ENCODE measurements at regions not wholly inside any gene's neighbourhood (a gene's known extent, or its start where the extent isn't known, plus 50 kb on each side); places are given as distances from the start of the nearest gene placed in this dataset.
"Not testable (repeated sequence)": the region's sequence is repeated elsewhere in the genome, so short reads cannot be mapped to it uniquely, and the experiment has no call there.

- Histone ChIP-seq H3K9me2 (replicated peaks; ENCODE audit: insufficient read depth) (no peaks in the 10 kb centered on the region), H3K79me2 (no peaks in the 10 kb centered on the region), H3K36me3 (replicated peaks; ENCODE audit: insufficient read depth, low read depth) (no peaks in the 10 kb centered on the region), H3K9me3 (ENCODE audit: low read depth) (no peaks in the 10 kb centered on the region), H3K4me1 (ENCODE audit: insufficient read depth) (no peaks in the 10 kb centered on the region), H3K27me3 (no peaks in the 10 kb centered on the region), H3K4me2 (no peak overlapping the region), H4K20me1 (ENCODE audit: insufficient read depth, poor library complexity, severe bottlenecking) (no peaks in the 10 kb centered on the region), H2AFZ (no peak overlapping the region), H3K4me3 (no peak overlapping the region), H3K27ac (no peak overlapping the region)
- DNase-seq (ENCODE audit: low spot score), result no peak
- TF ChIP-seq CTCF (IDR thresholded peaks at IDR 0.05; ENCODE audit: poor library complexity) (no peak), EZH2 (IDR thresholded peaks at IDR 0.05; ENCODE audit: borderline replicate concordance) (no peak), EZH2phosphoT487 (IDR thresholded peaks at IDR 0.05; ENCODE audit: low read depth, severe bottlenecking, unreplicated experiment) (no peak)
- WGBS (ENCODE audit: low lambda C conversion rate, missing lambda C conversion rate), result 80% methylated on average over 4 of the region's 4 CpGs
Observed at GRCh38 chr4:135485371-135485770, 1283.8 kb upstream of the PABPC4L start.

- Histone ChIP-seq H3K9me2 (replicated peaks; ENCODE audit: insufficient read depth) (no peaks in the 10 kb centered on the region), H3K9me3 (ENCODE audit: low read depth) (no peaks in the 10 kb centered on the region), H3K4me1 (ENCODE audit: insufficient read depth) (no peaks in the 10 kb centered on the region), H3K4me3 (no peak overlapping the region), H2AFZ (no peak overlapping the region), H3K27ac (no peak overlapping the region), H3K79me2 (no peaks in the 10 kb centered on the region), H3K27me3 (no peaks in the 10 kb centered on the region), H3K4me2 (no peak overlapping the region), H4K20me1 (ENCODE audit: insufficient read depth, poor library complexity, severe bottlenecking) (no peaks in the 10 kb centered on the region), H3K36me3 (replicated peaks; ENCODE audit: insufficient read depth, low read depth) (no peaks in the 10 kb centered on the region)
- WGBS (ENCODE audit: low lambda C conversion rate, missing lambda C conversion rate), result 93% methylated on average over 2 of the region's 2 CpGs
- DNase-seq (ENCODE audit: low spot score), result no peak
- TF ChIP-seq EZH2 (IDR thresholded peaks at IDR 0.05; ENCODE audit: borderline replicate concordance) (no peak), EZH2phosphoT487 (IDR thresholded peaks at IDR 0.05; ENCODE audit: low read depth, severe bottlenecking, unreplicated experiment) (no peak), CTCF (IDR thresholded peaks at IDR 0.05; ENCODE audit: poor library complexity) (no peak)
Observed at GRCh38 chr4:135476272-135476671, 1274.7 kb upstream of the PABPC4L start.

GRCh38 chr4:135464311-135464710, 1262.7 kb upstream of the PABPC4L start:
- Histone ChIP-seq H3K27ac (no peak overlapping the region), H3K9me2 (replicated peaks; ENCODE audit: insufficient read depth) (no peaks in the 10 kb centered on the region), H3K9me3 (ENCODE audit: low read depth) (no peaks in the 10 kb centered on the region), H3K4me2 (no peak overlapping the region), H4K20me1 (ENCODE audit: insufficient read depth, poor library complexity, severe bottlenecking) (no peaks in the 10 kb centered on the region), H3K27me3 (no peaks in the 10 kb centered on the region), H3K79me2 (no peaks in the 10 kb centered on the region), H3K36me3 (replicated peaks; ENCODE audit: insufficient read depth, low read depth) (no peaks in the 10 kb centered on the region), H3K4me1 (ENCODE audit: insufficient read depth) (no peaks in the 10 kb centered on the region), H3K4me3 (no peak overlapping the region), H2AFZ (no peak overlapping the region)
- WGBS (ENCODE audit: low lambda C conversion rate, missing lambda C conversion rate), result 83% methylated on average over 7 of the region's 7 CpGs
- DNase-seq (ENCODE audit: low spot score), result no peak
- TF ChIP-seq EZH2 (IDR thresholded peaks at IDR 0.05; ENCODE audit: borderline replicate concordance) (no peak), EZH2phosphoT487 (IDR thresholded peaks at IDR 0.05; ENCODE audit: low read depth, severe bottlenecking, unreplicated experiment) (no peak), CTCF (IDR thresholded peaks at IDR 0.05; ENCODE audit: poor library complexity) (no peak)

GRCh38 chr4:135447598-135447997, 1246.0 kb upstream of the PABPC4L start:
- H3K4me2 ChIP-seq; H3K9me3 ChIP-seq (ENCODE audit: low read depth); H3K36me3 ChIP-seq (replicated peaks; ENCODE audit: insufficient read depth, low read depth); H3K9me2 ChIP-seq (replicated peaks; ENCODE audit: insufficient read depth); H3K79me2 ChIP-seq; H2AFZ ChIP-seq; H3K4me1 ChIP-seq (ENCODE audit: insufficient read depth); H4K20me1 ChIP-seq (ENCODE audit: insufficient read depth, poor library complexity, severe bottlenecking); DNase-seq (ENCODE audit: low spot score); H3K27ac ChIP-seq; H3K27me3 ChIP-seq; H3K4me3 ChIP-seq: not testable (repeated sequence)
- 96% methylated on average over 22 of the region's 22 CpGs for WGBS (ENCODE audit: low lambda C conversion rate, missing lambda C conversion rate)
